ENCODE measurements at regions not wholly inside any gene's neighbourhood (a gene's known extent, or its start where the extent isn't known, plus 50 kb on each side); places are given as distances from the start of the nearest gene placed in this dataset.

- Histone ChIP-seq H3K36me3 (ENCODE audit: insufficient read depth, low read length, poor library complexity, severe bottlenecking) (no peaks in the 10 kb centered on the region), H3K9me3 (ENCODE audit: low read depth, low read length, poor library complexity, severe bottlenecking) (no peaks in the 10 kb centered on the region), H3K4me1 (ENCODE audit: insufficient read depth, low read length, poor library complexity, severe bottlenecking) (no peaks in the 10 kb centered on the region), H3K27ac (ENCODE audit: low read depth, low read length, poor library complexity, severe bottlenecking) (no peak overlapping the region), H3K4me3 (ENCODE audit: low read depth, low read length, poor library complexity, severe bottlenecking) (no peak overlapping the region), H3K27me3 (replicated peaks; ENCODE audit: insufficient read depth, low read depth, low read length, poor library complexity) (no peaks in the 10 kb centered on the region)
- TF ChIP-seq EZH2 (IDR thresholded peaks at IDR 0.05; ENCODE audit: borderline replicate concordance, low read depth, low read length, poor library complexity, severe bottlenecking): no peak
- TF ChIP-seq, protein P1, sequence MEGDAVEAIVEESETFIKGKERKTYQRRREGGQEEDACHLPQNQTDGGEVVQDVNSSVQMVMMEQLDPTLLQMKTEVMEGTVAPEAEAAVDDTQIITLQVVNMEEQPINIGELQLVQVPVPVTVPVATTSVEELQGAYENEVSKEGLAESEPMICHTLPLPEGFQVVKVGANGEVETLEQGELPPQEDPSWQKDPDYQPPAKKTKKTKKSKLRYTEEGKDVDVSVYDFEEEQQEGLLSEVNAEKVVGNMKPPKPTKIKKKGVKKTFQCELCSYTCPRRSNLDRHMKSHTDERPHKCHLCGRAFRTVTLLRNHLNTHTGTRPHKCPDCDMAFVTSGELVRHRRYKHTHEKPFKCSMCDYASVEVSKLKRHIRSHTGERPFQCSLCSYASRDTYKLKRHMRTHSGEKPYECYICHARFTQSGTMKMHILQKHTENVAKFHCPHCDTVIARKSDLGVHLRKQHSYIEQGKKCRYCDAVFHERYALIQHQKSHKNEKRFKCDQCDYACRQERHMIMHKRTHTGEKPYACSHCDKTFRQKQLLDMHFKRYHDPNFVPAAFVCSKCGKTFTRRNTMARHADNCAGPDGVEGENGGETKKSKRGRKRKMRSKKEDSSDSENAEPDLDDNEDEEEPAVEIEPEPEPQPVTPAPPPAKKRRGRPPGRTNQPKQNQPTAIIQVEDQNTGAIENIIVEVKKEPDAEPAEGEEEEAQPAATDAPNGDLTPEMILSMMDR (conservative IDR thresholded peaks at IDR 0.05; ENCODE audit: low read depth, low read length): no peak
- peak; percentile 0 for DNase-seq (ENCODE audit: low spot score)
- intact Hi-C loops (cut with micrococcal nuclease; ENCODE audit: unreplicated experiment): no loop called here
- POLR2A ChIA-PET (ENCODE audit: low non-redundant PET): no interaction called here
- BruUV-seq (replicated peaks): no TSS peak
- CTCF ChIA-PET: no interaction called here
Measured at GRCh38 chr14:27427796-27428195, 830.0 kb upstream of the NOVA1 start.

DNA sequence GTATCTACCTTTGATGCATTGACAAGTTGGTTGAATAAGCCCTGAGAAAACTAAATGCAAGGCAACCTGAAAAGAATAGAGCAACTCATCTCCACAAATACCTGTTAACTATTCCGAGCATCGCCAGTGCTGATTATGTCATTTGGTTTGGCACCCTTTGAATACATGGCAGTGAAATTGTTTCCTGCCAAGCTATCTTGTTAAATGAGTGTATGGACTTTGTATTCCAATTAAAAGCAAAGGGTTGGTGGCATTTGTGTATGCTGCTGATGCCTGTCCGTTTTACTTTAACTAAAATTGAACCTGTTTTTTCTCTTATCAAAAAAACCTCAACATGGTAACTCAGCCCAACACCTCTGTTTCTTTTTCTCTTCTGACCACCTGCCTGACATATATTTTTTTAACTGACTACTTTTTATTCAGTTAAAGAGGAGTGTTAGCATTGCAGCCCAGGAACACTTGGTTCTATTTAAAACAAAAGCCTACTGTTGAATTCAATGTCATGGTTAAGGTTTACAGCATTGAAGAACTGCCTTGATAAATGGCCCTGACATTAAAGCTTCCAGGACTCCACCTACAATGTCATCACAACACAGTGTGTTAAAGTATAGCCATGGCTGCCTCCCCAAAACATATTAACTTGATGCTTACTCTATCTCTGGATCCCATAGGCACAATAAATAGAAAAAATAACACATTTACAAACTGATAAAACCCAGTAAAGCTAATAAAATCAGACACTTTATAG, 838.3 kb upstream of the NOVA1 start:
- POLR2A ChIA-PET (ENCODE audit: low non-redundant PET): no interaction called here

GRCh38 chr14:27484633-27485032, 886.8 kb upstream of the NOVA1 start:
- Histone ChIP-seq H3K4me3 (ENCODE audit: low read depth, low read length, poor library complexity, severe bottlenecking) (no peak overlapping the region), H3K36me3 (ENCODE audit: insufficient read depth, low read length, poor library complexity, severe bottlenecking) (no peaks in the 10 kb centered on the region), H3K4me1 (ENCODE audit: insufficient read depth, low read length, poor library complexity, severe bottlenecking) (no peaks in the 10 kb centered on the region), H3K9me3 (ENCODE audit: low read depth, low read length, poor library complexity, severe bottlenecking) (no peaks in the 10 kb centered on the region), H3K27me3 (replicated peaks; ENCODE audit: insufficient read depth, low read depth, low read length, poor library complexity) (no peaks in the 10 kb centered on the region), H3K27ac (ENCODE audit: low read depth, low read length, poor library complexity, severe bottlenecking) (no peak overlapping the region)
- DNase-seq (ENCODE audit: low spot score): no peak
- POLR2A ChIA-PET (ENCODE audit: low non-redundant PET): no interaction called here
- no TSS peak for BruUV-seq (replicated peaks)
- TF ChIP-seq, protein P1 (conservative IDR thresholded peaks at IDR 0.05; ENCODE audit: low read depth, low read length): no peak
- intact Hi-C loops (cut with micrococcal nuclease; ENCODE audit: unreplicated experiment): no loop called here
- CTCF ChIA-PET: no interaction called here

More for the DNA sequence above, 838.3 kb upstream of the NOVA1 start:
- intact Hi-C loops (cut with micrococcal nuclease; ENCODE audit: unreplicated experiment): no loop called here
- Histone ChIP-seq H3K4me1 (ENCODE audit: insufficient read depth, low read length, poor library complexity, severe bottlenecking) (no peaks in the 10 kb centered on the region), H3K27me3 (replicated peaks; ENCODE audit: insufficient read depth, low read depth, low read length, poor library complexity) (no peaks in the 10 kb centered on the region), H3K4me3 (ENCODE audit: low read depth, low read length, poor library complexity, severe bottlenecking) (no peak overlapping the region), H3K9me3 (ENCODE audit: low read depth, low read length, poor library complexity, severe bottlenecking) (no peaks in the 10 kb centered on the region), H3K27ac (ENCODE audit: low read depth, low read length, poor library complexity, severe bottlenecking) (no peak overlapping the region), H3K36me3 (ENCODE audit: insufficient read depth, low read length, poor library complexity, severe bottlenecking) (no peaks in the 10 kb centered on the region)
- no TSS peak for BruUV-seq (replicated peaks)
- CTCF ChIA-PET: no interaction called here
- TF ChIP-seq EZH2 (IDR thresholded peaks at IDR 0.05; ENCODE audit: borderline replicate concordance, low read depth, low read length, poor library complexity, severe bottlenecking): no peak
- TF ChIP-seq, protein P1 (conservative IDR thresholded peaks at IDR 0.05; ENCODE audit: low read depth, low read length): no peak
- DNase-seq (ENCODE audit: low spot score): no peak

All from A673 (cell line).